ENCODE measurements at regions not wholly inside any gene's neighbourhood (a gene's known extent, or its start where the extent isn't known, plus 50 kb on each side); places are given as distances from the start of the nearest gene placed in this dataset.

GRCh38 chr10:58003945-58004344 is 263.7 kb downstream of the IPMK start:
- TF ChIP-seq CTCF (IDR thresholded peaks at IDR 0.05; ENCODE audit: insufficient read depth, low read length): no peak
- no peak overlapping the region for H3K4me3 ChIP-seq (ENCODE audit: low read depth, low read length)
- DNase-seq (ENCODE audit: low read depth): no peak

- H3K4me3 ChIP-seq (ENCODE audit: low read depth, low read length): no peak overlapping the region
- no peak for DNase-seq (ENCODE audit: low read depth)
- TF ChIP-seq CTCF (IDR thresholded peaks at IDR 0.05; ENCODE audit: insufficient read depth, low read length): no peak
Measured at GRCh38 chr10:58001159-58001558, 266.5 kb downstream of the IPMK start.

GRCh38 chr10:57996536-57996935 is 271.2 kb downstream of the IPMK start:
- H3K4me3 ChIP-seq (ENCODE audit: low read depth, low read length): no peak overlapping the region
- no peak for TF ChIP-seq CTCF (IDR thresholded peaks at IDR 0.05; ENCODE audit: insufficient read depth, low read length)
- no peak for DNase-seq (ENCODE audit: low read depth)

- no peak for TF ChIP-seq CTCF (IDR thresholded peaks at IDR 0.05; ENCODE audit: insufficient read depth, low read length)
Measured at GRCh38 chr10:57993302-57993701, 274.4 kb downstream of the IPMK start.

GRCh38 chr10:57992321-57993077 is 275.2 kb downstream of the IPMK start:
- no peak for TF ChIP-seq CTCF (IDR thresholded peaks at IDR 0.05; ENCODE audit: insufficient read depth, low read length)
- DNase-seq (ENCODE audit: low read depth): peak; percentile 23
- no peak overlapping the region for H3K4me3 ChIP-seq (ENCODE audit: low read depth, low read length)

More at GRCh38 chr10:57993302-57993701, 274.4 kb downstream of the IPMK start:
- DNase-seq (ENCODE audit: low read depth): no peak
- no peak overlapping the region for H3K4me3 ChIP-seq (ENCODE audit: low read depth, low read length)

- no peak for TF ChIP-seq CTCF (IDR thresholded peaks at IDR 0.05; ENCODE audit: insufficient read depth, low read length)
- DNase-seq (ENCODE audit: low read depth): no peak
Measured at GRCh38 chr10:57988964-57989363, 278.7 kb downstream of the IPMK start.

More at GRCh38 chr10:57988964-57989363, 278.7 kb downstream of the IPMK start:
- H3K4me3 ChIP-seq (ENCODE audit: low read depth, low read length): no peak overlapping the region

Data from fibroblast of the aortic adventitia (primary cell).